Kidney tubule cell (primary cell): ENCODE measurements at regions not wholly inside any gene's neighbourhood (a gene's known extent, or its start where the extent isn't known, plus 50 kb on each side); places are given as distances from the start of the nearest gene placed in this dataset.

Experiments
- DNase-seq: peaks from one replicate; pipeline ENCODE4 v3.0.0-alpha.2; 2018; ENCODE audit warnings: low spot score

GRCh38 chr9:93730217-93730616 is 153.8 kb downstream of the PHF2 start:
- no peak for DNase-seq
